ENCODE measurements at regions not wholly inside any gene's neighbourhood (a gene's known extent, or its start where the extent isn't known, plus 50 kb on each side); places are given as distances from the start of the nearest gene placed in this dataset.
"Not testable (repeated sequence)": the region's sequence is repeated elsewhere in the genome, so short reads cannot be mapped to it uniquely, and the experiment has no call there.

GRCh38 chr12:67086116-67086515 is 183.0 kb upstream of the CAND1 start:
- DNase-seq (ENCODE audit: low read depth), result no peak
- no peak overlapping the region for H3K4me3 ChIP-seq (ENCODE audit: control insufficient read depth, low read depth, low read length)
- no peak for TF ChIP-seq CTCF (IDR thresholded peaks at IDR 0.05; ENCODE audit: control insufficient read depth, insufficient read depth, low read depth, low read length, missing control alignments)

- no peak for TF ChIP-seq CTCF (IDR thresholded peaks at IDR 0.05; ENCODE audit: control insufficient read depth, insufficient read depth, low read depth, low read length, missing control alignments)
- DNase-seq (ENCODE audit: low read depth), result no peak
- H3K4me3 ChIP-seq (ENCODE audit: control insufficient read depth, low read depth, low read length), result no peak overlapping the region
Observed at GRCh38 chr12:67088401-67089118, 180.6 kb upstream of the CAND1 start.

DNA sequence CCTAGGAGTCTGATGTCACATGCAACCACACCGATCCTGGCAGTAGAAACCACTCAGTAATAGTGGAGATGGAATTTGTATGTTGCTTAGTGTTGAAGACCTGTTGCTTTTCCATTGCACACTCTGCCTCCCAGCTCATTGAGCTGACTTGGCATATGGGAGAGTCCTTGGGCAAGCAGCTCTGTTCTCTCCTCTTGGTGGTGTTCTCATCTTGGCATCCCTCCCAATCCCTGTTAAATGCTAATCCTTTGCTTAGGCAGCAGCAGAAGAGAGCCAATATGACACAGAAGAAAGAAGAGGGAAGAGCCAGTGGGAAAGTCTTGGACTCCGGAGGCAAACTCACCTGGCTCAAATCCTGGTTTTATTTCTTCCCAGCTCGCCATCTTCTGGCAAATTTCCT is 178.0 kb upstream of the CAND1 start:
- H3K4me3 ChIP-seq (ENCODE audit: control insufficient read depth, low read depth, low read length), result no peak overlapping the region
- no peak for TF ChIP-seq CTCF (IDR thresholded peaks at IDR 0.05; ENCODE audit: control insufficient read depth, insufficient read depth, low read depth, low read length, missing control alignments)
- no peak for DNase-seq (ENCODE audit: low read depth)

DNA sequence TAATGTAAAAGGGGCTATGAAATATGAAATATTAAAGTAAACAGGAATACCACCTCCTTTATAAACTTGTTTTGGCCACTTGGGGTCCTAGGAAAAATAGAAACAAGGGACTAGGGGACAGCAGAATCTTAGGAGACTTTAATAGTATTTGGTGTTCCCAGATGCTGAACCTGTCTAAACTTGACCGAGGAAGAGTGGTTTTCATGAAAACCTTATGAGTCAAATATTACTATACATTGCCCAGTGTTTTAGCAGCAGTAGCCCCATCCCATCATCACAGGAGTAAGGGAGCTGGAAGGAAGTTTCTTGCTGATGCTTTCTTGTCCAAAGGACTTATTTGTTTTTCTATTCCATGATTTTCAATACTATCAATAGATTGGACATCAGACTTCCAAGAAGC is 177.5 kb upstream of the CAND1 start:
- TF ChIP-seq CTCF (IDR thresholded peaks at IDR 0.05; ENCODE audit: control insufficient read depth, insufficient read depth, low read depth, low read length, missing control alignments), result no peak
- no peak for DNase-seq (ENCODE audit: low read depth)
- no peak overlapping the region for H3K4me3 ChIP-seq (ENCODE audit: control insufficient read depth, low read depth, low read length)

- not testable (repeated sequence) for DNase-seq (ENCODE audit: low read depth); H3K4me3 ChIP-seq (ENCODE audit: control insufficient read depth, low read depth, low read length)
Observed at GRCh38 chr12:67092934-67093333, 176.2 kb upstream of the CAND1 start.

- no peak overlapping the region for H3K4me3 ChIP-seq (ENCODE audit: control insufficient read depth, low read depth, low read length)
- TF ChIP-seq CTCF (IDR thresholded peaks at IDR 0.05; ENCODE audit: control insufficient read depth, insufficient read depth, low read depth, low read length, missing control alignments), result no peak
- no peak for DNase-seq (ENCODE audit: low read depth)
Observed at GRCh38 chr12:67096533-67097318, 172.4 kb upstream of the CAND1 start.

GRCh38 chr12:67099858-67100257 is 169.3 kb upstream of the CAND1 start:
- no peak overlapping the region for H3K4me3 ChIP-seq (ENCODE audit: control insufficient read depth, low read depth, low read length)
- DNase-seq (ENCODE audit: low read depth), result no peak
- no peak for TF ChIP-seq CTCF (IDR thresholded peaks at IDR 0.05; ENCODE audit: control insufficient read depth, insufficient read depth, low read depth, low read length, missing control alignments)

All from AG09309 (cell line).